HL-60/S4 (cell line): ENCODE measurements at regions not wholly inside any gene's neighbourhood (a gene's known extent, or its start where the extent isn't known, plus 50 kb on each side); places are given as distances from the start of the nearest gene placed in this dataset.

Experiments
- in situ Hi-C: fragments of 300-500 bp; cut with MboI; formaldehyde crosslinking; loops from 2 replicates; pipeline ENCODE4 v1.14.3; 2022; ENCODE audit warnings: low sequenced_read_pairs

DNA sequence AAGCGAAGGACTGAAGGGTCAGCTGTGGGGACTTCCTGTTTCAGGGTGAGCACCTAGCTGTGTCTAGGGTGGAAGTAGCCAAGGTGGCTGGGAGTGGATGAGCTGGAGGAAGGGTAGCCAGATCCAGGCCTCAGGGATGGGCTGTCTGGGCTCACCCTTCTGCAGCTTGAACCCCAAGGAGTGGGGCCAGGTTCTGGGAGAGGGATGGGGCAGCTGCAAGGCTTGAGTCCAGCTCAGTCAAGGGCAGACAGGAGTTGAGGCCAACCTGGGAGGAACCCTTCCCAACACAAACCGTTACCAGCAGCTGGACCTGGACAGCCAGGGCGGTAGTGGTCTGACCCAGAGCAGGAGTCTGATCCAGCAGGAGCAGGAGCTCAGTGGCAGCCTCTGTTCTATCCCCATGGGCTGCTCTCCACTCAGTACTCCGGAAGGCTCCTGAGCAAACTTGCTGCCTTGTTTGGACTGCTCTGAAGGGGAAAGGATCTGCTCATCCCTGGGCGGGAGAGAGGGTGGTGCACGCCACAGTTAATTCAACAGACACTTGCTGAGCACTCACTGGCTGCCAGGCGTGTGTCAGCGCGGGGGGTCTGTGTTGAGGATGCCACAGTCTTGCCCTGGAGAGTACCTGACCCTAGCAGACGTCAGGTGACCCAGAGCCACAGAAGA is 53.8 kb upstream of the THY1 start:
- in situ Hi-C loops, result loop anchor here (25.0 kb wide), 1 partner anchor 611 kb away; no protein-coding TSS in a partner anchor

DNA sequence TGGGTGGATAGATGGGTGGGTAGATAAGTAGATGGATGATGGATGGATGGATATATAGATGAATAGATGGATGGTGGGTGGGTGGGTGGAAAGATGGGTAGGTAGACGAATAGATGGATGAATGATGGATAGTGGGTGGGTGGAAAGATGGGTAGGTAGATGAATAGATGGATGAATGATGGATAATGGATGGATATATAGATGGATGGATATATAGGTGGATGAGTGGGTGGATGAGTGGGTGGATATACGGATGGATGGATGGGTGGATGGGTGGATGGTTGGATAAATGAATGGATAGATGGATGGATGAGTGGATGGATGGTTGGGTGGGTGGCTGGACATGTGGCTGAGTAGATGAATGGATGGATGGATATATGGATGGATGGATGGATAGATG is 53.1 kb upstream of the THY1 start:
- in situ Hi-C loops, result loop anchor here (25.0 kb wide), 1 partner anchor 611 kb away; no protein-coding TSS in a partner anchor

DNA sequence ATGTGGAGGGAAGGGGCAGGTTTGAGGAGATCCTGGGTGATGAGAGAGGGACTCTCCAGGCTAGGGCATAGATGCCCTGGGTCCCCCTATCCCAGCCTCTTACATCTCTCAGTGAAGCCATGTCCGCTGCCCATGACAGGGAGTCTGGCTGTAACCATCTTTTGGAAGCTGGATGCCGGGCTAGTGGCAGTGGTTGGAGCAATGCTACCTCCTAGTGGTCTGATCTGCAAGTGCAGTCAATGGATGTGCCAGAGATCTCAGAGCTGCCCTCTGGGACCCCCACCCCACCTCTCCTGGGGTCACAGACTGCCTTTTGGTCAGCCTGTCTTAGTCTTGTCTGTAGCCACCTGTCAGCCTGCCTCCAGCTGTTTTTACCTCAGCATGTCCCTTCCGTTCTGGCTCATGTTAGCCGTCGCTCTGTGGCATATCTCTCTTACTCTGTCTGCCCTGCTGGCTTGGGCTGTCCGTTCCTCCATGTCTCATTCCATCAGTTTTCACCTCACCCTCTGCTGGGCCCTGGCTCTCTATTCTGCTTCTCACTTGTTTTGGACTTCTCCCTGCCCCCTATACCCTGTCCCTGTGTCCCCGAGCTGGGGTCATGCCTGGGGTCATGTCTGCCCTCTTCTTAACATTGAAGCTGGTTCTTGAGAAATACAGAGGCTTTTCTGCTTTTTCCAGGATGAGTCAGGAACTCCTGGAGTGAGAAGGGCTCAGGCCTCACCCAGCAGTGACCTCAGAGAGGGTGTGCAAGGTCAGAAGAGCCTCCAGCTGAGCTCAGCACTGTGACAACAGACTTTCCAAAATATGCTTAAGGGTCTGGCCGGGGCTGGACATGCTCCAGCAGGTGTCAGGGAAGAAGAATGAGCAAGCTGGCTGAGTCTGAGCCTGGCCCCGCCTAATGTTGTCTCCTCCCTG is 52.0 kb upstream of the THY1 start:
- in situ Hi-C loops, result loop anchor here (25.0 kb wide), 1 partner anchor 612 kb away; no protein-coding TSS in a partner anchor

DNA sequence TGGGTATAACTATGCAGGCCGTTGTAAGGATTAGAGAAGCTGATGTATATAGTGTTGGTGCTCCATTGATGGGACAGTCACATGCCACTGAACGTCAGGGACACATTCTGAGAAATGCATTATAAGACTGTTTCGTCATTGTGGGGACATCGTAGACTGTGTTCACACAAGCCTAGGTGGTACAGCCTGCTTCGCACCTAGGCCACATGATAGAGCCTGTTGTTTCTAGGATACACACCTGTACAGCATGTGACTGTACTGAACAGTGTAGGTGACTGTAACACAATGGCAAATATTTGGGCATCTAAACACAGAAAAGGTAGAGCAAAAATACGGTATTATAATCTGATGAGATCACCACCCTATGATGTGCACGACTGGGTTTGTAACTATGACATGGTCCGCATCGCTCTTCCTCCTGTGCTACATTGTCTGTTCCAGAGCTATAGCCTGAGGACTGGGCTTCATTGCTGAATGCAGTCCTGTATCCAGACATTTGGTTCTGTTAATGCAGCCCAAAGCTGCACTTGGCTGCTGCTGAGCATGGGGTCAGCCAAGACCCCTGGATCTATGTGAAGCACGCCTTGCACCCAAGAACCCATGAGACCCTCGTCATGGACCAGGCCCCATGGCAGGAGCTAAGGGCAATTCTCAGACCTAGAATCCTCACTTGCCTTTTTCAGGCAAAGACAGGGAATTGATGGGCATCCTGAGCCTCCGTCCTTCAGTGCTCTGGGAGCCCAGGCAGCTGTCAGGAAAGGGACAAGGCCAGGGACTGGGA is 51.1 kb upstream of the THY1 start:
- in situ Hi-C loops, result no loop called here

DNA sequence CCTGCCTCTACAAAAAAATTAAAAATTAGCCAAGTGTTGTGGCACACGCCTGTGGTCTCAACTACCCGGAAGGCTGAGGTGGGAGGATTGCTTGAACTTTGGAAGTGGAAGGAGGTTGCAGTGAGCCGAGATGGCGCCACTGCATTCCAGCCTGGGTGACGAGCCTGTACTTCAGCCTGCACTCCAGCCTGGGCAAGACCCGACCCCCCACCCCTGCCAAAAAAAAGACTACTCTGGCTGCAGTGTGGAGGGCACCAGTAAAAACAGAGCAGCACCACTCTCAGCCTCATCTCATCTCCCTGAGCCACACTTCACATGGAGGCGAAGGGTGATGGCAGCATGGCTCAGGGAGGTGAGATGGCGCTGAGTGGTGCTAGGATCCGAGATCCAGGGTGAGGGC is 50.3 kb upstream of the THY1 start:
- in situ Hi-C loops, result no loop called here

DNA sequence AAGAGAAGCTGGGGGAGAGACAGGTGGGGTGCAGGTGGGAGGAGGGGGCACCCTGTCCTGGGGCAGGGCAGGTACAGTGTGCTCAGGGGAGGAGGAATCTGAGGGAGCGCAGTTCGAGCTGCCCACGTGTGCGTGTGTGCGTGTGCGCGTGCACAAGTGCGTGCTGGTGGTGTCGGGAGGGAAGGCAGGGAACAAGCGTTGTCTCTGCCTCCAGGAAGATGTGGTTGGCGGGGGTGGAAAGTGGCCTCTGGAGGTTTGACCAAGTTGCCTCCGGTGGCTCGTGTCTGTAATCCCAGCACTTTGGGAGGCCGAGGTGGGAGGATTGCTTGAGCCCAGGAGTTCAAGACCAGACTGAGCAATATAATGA is 49.9 kb upstream of the THY1 start:
- in situ Hi-C loops, result no loop called here
